8988T (cell line): ENCODE measurements at regions not wholly inside any gene's neighbourhood (a gene's known extent, or its start where the extent isn't known, plus 50 kb on each side); places are given as distances from the start of the nearest gene placed in this dataset.
"Not testable (repeated sequence)": the region's sequence is repeated elsewhere in the genome, so short reads cannot be mapped to it uniquely, and the experiment has no call there.

ENCODE experiments used
- DNase-seq: peaks from one replicate; pipeline ENCODE4 v3.0.0; 2011

DNA sequence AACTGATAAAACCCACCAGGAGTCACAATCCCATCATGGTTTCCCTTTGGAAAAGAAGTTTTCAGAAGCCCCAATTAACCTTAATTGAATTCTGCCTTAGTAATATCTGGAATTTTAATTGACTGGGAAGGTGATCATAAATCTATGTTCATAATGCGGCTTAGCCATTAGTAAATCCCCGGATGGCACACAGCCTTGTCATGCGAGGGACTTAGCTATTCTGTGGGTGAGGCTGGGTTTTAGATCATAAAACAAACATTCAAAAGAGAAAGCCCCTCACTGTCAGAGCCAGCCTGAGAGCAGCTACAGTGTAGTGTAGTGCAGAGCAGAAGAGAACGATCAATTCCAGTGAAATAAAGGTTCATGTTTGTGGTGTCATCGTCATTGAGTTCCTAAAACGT is 124.0 kb upstream of the NOCT start:
- no peak for DNase-seq

DNA sequence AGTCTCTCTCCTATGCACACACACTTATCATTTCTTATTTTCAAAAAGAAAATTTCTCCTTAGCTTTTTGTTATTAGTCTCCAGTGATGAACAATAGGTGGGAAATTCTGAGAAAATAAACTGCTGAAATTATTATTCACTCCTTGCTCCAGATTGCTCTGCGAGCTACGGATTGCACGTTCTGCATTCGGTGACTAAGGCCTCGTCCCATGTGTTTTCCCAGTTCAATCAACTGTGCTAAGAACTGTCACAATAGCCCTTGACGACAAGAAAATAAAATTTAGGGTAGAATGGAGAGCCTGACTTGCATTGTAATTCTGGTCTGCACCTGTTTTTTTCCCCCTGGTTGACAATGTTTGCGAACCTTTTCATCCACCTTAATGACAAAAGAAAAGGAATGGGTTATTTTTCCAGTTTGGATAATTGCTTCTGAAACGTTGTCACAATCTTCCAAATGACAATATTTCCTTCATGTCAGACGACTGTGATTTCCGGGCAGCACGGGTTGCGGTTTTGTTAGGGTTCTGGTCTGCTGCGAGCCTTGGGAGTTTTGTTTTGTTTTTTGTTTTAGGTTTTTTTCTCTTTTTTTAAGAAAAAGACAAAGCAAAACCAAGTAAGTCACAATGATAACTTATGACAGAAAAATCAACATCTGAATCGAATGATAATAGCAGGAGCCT is 124.5 kb upstream of the NOCT start:
- no peak for DNase-seq

- no peak for DNase-seq
Observed at GRCh38 chr4:138889216-138889615, 126.4 kb upstream of the NOCT start.

- no peak for DNase-seq
Observed at GRCh38 chr4:138887741-138888140, 127.8 kb upstream of the NOCT start.

GRCh38 chr4:138887341-138887740 is 128.2 kb upstream of the NOCT start:
- DNase-seq: no peak

- no peak for DNase-seq
Observed at GRCh38 chr4:138879757-138880156, 135.8 kb upstream of the NOCT start.

- no peak for DNase-seq
Observed at GRCh38 chr4:138875891-138876608, 139.5 kb upstream of the NOCT start.

- no peak for DNase-seq
Observed at GRCh38 chr4:138871555-138871875, 144.1 kb upstream of the NOCT start.

- DNase-seq: no peak
Observed at GRCh38 chr4:138870737-138871554, 144.6 kb upstream of the NOCT start.

- DNase-seq: no peak
Observed at GRCh38 chr4:138869631-138870030, 145.9 kb upstream of the NOCT start.

- no peak for DNase-seq
Observed at GRCh38 chr4:138869165-138869564, 146.4 kb upstream of the NOCT start.

DNA sequence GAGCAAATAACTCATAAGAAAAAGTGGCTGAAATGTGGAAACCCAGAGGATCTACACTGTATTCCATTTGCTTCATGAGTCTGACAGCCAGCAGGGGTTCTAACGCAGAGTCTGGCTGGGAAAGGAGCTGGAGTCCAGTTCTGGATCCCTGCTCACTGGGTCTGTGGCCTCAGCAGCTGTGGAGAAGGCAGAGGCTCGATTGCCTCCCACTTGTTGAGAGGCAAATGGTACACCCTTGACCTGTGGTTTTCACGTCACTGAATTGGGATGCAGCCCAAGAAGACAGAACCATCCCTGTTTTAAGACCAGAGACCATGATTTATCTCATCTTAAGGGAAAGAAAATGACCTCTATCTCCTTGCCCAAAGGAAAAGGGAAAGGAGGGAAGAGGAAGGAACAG is 147.0 kb upstream of the NOCT start:
- no peak for DNase-seq

DNA sequence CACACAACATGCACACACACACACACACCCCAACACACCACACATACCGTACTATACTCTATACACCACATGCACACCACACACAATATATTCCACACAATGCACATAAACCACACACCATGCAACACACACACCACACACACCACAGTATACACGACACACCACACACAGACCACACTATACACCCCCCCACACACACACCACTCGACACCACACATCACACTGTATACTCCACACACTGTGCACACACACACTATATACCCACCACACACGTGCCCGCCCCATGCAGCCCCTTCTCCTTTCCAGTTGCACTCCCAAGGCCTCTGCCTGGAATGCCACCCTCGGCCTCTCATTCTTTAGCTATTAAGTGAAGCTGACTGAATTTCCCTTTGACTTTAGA is 148.2 kb upstream of the NOCT start:
- no peak for DNase-seq

DNA sequence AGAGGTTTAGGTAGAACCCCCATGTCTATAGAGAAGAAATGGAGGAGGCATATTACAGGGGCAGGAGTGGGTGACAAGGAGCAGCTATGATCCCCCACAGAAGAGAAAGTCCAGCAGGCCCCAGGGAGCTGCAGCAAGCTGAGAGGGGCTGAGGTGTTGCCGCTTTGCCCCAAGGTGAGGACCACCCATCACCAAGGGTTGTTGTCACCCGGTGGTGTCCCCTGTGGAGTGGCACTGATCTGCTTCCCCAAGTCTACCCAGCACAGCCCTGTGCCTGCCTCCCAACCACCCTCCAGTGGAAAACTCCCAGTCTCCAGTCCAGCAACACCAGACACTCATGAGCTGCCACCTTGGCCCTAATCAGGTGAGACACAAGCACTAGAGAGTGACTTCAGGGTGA is 149.3 kb upstream of the NOCT start:
- no peak for DNase-seq

DNA sequence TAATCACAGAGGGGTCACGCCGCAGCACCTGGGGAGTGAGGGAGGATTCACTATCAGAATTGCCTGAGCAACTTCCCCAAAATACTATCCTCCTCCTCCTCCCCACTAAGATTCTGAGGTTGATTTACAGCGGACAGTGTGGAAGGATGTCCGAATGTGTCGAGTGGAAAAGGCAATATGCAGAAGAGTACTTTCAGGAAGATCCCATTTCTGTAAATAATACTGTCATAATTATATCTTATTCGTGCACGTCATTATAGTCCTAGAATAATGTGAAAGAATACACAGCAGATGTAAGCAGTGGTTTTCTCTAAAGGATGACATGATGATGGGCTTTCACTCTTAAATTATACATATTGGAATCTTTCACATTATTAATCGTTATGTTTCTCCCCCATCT is 149.8 kb upstream of the NOCT start:
- no peak for DNase-seq

GRCh38 chr4:138864961-138865720 is 150.4 kb upstream of the NOCT start:
- DNase-seq: no peak

DNA sequence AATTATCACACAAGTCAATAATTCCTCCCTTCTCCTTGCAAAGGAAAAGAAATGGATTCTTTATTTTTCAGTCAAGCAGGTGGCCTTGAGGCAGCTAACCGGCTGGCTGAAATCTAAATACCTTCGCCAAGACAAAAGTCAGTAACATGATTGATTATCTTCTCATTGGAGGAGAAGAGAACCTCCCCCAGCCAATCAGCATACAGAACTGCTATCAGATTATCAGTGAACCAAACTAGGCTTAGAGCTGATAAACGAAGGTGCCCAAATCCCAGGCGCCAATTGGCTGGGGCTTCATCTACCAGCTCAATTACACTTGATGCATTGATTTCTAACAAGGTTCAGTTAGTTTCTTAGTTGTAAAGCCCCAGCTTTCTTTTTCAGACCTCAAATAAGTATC is 152.4 kb upstream of the NOCT start:
- DNase-seq: no peak

GRCh38 chr4:138861135-138861534 is 154.4 kb upstream of the NOCT start:
- DNase-seq: no peak

DNA sequence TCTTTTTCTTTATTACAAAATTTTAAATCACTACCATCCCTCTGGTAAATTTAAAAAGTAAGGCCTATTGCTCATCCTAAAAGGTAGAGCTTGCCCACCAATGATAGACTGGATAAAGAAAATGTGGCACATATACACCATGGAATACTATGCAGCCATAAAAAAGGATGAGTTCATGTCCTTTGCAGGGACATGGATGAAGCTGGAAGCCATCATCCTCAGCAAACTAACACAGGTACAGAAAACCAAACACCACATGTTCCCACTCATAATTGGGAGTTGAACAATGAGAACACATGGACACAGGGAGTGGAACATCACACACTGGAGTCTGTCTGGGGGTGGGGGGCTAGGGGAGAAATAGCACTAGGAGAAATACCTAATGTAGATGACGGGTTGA is 155.2 kb upstream of the NOCT start:
- not testable (repeated sequence) for DNase-seq

- no peak for DNase-seq
Observed at GRCh38 chr4:138859254-138859653, 156.3 kb upstream of the NOCT start.

DNA sequence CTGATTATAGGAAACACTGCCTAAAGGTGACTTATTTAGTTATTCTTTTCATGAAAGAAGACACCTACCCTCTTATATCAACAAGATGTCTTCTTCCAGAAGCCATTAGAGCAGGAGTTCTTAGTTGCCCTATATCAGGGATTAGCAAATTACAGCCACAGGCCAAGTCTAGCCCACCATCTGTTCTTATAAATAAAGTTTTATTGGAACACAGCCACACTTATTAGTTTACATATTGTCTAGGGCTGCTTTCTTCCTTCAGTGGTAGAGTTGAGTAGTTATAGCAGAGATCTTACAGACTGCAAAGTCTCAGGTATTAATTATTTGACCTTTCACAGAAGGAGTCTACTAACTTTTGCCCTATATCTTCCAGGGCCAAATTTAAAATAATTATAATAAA is 157.2 kb upstream of the NOCT start:
- DNase-seq: no peak

DNA sequence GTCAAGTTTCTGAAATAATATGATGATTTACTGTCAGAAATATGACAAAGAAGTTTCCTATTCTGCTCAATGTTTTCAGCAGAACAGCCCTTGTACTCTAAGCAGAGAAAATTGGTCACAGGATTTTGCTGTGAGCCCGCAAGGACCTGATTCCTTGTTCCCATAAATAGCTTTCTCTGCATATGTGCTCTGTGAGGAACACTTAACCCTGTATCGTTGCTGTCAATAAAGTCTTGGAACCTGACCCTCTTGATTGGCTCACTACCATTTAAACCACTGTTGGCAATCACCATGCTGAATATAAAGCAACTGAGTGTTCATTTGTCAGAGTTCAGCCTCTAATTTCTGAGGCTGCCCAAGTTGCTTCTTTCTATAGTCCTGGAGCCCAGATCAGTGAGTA is 158.2 kb upstream of the NOCT start:
- no peak for DNase-seq

DNA sequence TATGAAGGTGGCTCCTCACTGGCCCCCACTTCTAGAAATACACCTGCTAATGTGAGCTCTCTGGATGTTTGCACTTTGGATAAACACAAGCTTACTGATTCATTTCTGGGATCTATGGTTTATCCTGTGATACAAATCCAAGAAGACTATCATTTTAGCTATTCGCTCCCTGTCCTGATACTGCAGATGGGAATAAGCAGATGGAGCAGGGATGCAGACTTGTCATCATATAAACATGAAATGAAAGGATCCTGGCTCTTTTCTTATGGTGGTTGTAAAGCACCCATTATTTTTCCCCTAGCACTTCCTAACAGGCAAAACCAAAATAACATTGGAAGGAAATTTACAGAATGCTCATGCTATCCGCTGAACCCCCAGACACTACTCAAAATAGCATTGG is 162.9 kb upstream of the NOCT start:
- DNase-seq: no peak
